ENCODE measurements at regions not wholly inside any gene's neighbourhood (a gene's known extent, or its start where the extent isn't known, plus 50 kb on each side); places are given as distances from the start of the nearest gene placed in this dataset.

- Mint-ChIP-seq H3K4me1 (no peaks in the 10 kb centered on the region), H3K4me3 (no peak overlapping the region), H3K36me3 (ENCODE audit: low read depth) (no peaks in the 10 kb centered on the region), H3K9me3 (no peaks in the 10 kb centered on the region), H3K27ac (no peak overlapping the region), H3K27me3 (peaks cover 8% of the 10 kb centered on the region)
- DNase-seq: no peak
- no peak for ATAC-seq
Measured at GRCh38 chr21:41689289-41689583, 77.6 kb downstream of the RIPK4 start.

GRCh38 chr21:41687633-41688032, 79.2 kb downstream of the RIPK4 start:
- Mint-ChIP-seq H3K4me1 (no peaks in the 10 kb centered on the region), H3K27ac (no peak overlapping the region), H3K36me3 (ENCODE audit: low read depth) (no peaks in the 10 kb centered on the region), H3K27me3 (peaks cover 5% of the 10 kb centered on the region), H3K9me3 (no peaks in the 10 kb centered on the region), H3K4me3 (no peak overlapping the region)
- DNase-seq (no peak), ATAC-seq (no peak)

GRCh38 chr21:41686664-41687063, 80.2 kb downstream of the RIPK4 start:
- ATAC-seq: no peak
- no peaks in the 10 kb centered on the region for H3K4me1 Mint-ChIP-seq
- H3K4me3 Mint-ChIP-seq: no peak overlapping the region
- no peak for DNase-seq
- no peak overlapping the region for H3K27ac Mint-ChIP-seq
- H3K36me3 Mint-ChIP-seq (ENCODE audit: low read depth): no peaks in the 10 kb centered on the region
- H3K27me3 Mint-ChIP-seq: peaks cover 6% of the 10 kb centered on the region
- H3K9me3 Mint-ChIP-seq: no peaks in the 10 kb centered on the region

GRCh38 chr21:41685511-41686149, 81.2 kb downstream of the RIPK4 start:
- Mint-ChIP-seq H3K9me3 (no peaks in the 10 kb centered on the region), H3K27ac (no peak overlapping the region), H3K27me3 (peaks cover 2% of the 10 kb centered on the region), H3K4me1 (no peaks in the 10 kb centered on the region), H3K36me3 (ENCODE audit: low read depth) (no peaks in the 10 kb centered on the region), H3K4me3 (no peak overlapping the region)
- DNase-seq (no peak), ATAC-seq (no peak)

- no peaks in the 10 kb centered on the region for H3K4me1 Mint-ChIP-seq
- no peak overlapping the region for H3K27ac Mint-ChIP-seq
- peaks cover 3% of the 10 kb centered on the region for H3K27me3 Mint-ChIP-seq
- DNase-seq (no peak), ATAC-seq (no peak)
- H3K4me3 Mint-ChIP-seq: no peak overlapping the region
- H3K9me3 Mint-ChIP-seq: no peaks in the 10 kb centered on the region
- no peaks in the 10 kb centered on the region for H3K36me3 Mint-ChIP-seq (ENCODE audit: low read depth)
Measured at GRCh38 chr21:41684381-41685245, 82.2 kb downstream of the RIPK4 start.

- Mint-ChIP-seq H3K4me3 (no peak overlapping the region), H3K4me1 (no peaks in the 10 kb centered on the region), H3K27ac (no peak overlapping the region), H3K36me3 (ENCODE audit: low read depth) (no peaks in the 10 kb centered on the region), H3K27me3 (peaks cover 6% of the 10 kb centered on the region), H3K9me3 (no peaks in the 10 kb centered on the region)
- ATAC-seq (no peak), DNase-seq (no peak)
Measured at GRCh38 chr21:41683815-41684214, 83.0 kb downstream of the RIPK4 start.

- DNase-seq (no peak), ATAC-seq (no peak)
- no peaks in the 10 kb centered on the region for H3K36me3 Mint-ChIP-seq (ENCODE audit: low read depth)
- no peak overlapping the region for H3K27ac Mint-ChIP-seq
- peaks cover 9% of the 10 kb centered on the region for H3K27me3 Mint-ChIP-seq
- H3K4me1 Mint-ChIP-seq: no peaks in the 10 kb centered on the region
- no peak overlapping the region for H3K4me3 Mint-ChIP-seq
- no peaks in the 10 kb centered on the region for H3K9me3 Mint-ChIP-seq
Measured at GRCh38 chr21:41682719-41683179, 84.1 kb downstream of the RIPK4 start.

- Mint-ChIP-seq H3K4me3 (no peak overlapping the region), H3K27me3 (peaks cover 9% of the 10 kb centered on the region), H3K4me1 (no peaks in the 10 kb centered on the region), H3K27ac (peak overlapping the region; percentile 42), H3K9me3 (no peaks in the 10 kb centered on the region), H3K36me3 (ENCODE audit: low read depth) (no peaks in the 10 kb centered on the region)
- DNase-seq (no peak), ATAC-seq (no peak)
Measured at GRCh38 chr21:41681939-41682718, 84.7 kb downstream of the RIPK4 start.

GRCh38 chr21:41681348-41681801, 85.5 kb downstream of the RIPK4 start:
- Mint-ChIP-seq H3K4me1 (no peaks in the 10 kb centered on the region), H3K27me3 (peaks cover 9% of the 10 kb centered on the region), H3K4me3 (no peak overlapping the region), H3K27ac (no peak overlapping the region), H3K36me3 (ENCODE audit: low read depth) (no peaks in the 10 kb centered on the region), H3K9me3 (no peaks in the 10 kb centered on the region)
- no peak for DNase-seq
- no peak for ATAC-seq

GRCh38 chr21:41680444-41681347, 86.2 kb downstream of the RIPK4 start:
- Mint-ChIP-seq H3K27ac (no peak overlapping the region), H3K4me3 (no peak overlapping the region), H3K36me3 (ENCODE audit: low read depth) (no peaks in the 10 kb centered on the region), H3K4me1 (no peaks in the 10 kb centered on the region), H3K9me3 (no peaks in the 10 kb centered on the region), H3K27me3 (peaks cover 9% of the 10 kb centered on the region)
- no peak for ATAC-seq
- DNase-seq: no peak

- no peak for ATAC-seq
- Mint-ChIP-seq H3K36me3 (ENCODE audit: low read depth) (no peaks in the 10 kb centered on the region), H3K27me3 (peaks cover 11% of the 10 kb centered on the region), H3K9me3 (no peaks in the 10 kb centered on the region), H3K27ac (no peak overlapping the region), H3K4me3 (no peak overlapping the region), H3K4me1 (no peaks in the 10 kb centered on the region)
- no peak for DNase-seq
Measured at GRCh38 chr21:41678924-41679318, 87.9 kb downstream of the RIPK4 start.

GRCh38 chr21:41678016-41678923, 88.6 kb downstream of the RIPK4 start:
- no peak overlapping the region for H3K27ac Mint-ChIP-seq
- no peaks in the 10 kb centered on the region for H3K9me3 Mint-ChIP-seq
- ATAC-seq (no peak), DNase-seq (no peak)
- H3K4me1 Mint-ChIP-seq: no peaks in the 10 kb centered on the region
- H3K27me3 Mint-ChIP-seq: peaks cover 12% of the 10 kb centered on the region
- no peaks in the 10 kb centered on the region for H3K36me3 Mint-ChIP-seq (ENCODE audit: low read depth)
- no peak overlapping the region for H3K4me3 Mint-ChIP-seq

- Mint-ChIP-seq H3K27me3 (peaks cover 12% of the 10 kb centered on the region), H3K36me3 (ENCODE audit: low read depth) (no peaks in the 10 kb centered on the region), H3K4me3 (no peak overlapping the region), H3K9me3 (no peaks in the 10 kb centered on the region), H3K4me1 (no peaks in the 10 kb centered on the region), H3K27ac (no peak overlapping the region)
- DNase-seq (no peak), ATAC-seq (no peak)
Measured at GRCh38 chr21:41677671-41678015, 89.2 kb downstream of the RIPK4 start.
